HUES6 (cell line): ENCODE measurements at regions not wholly inside any gene's neighbourhood (a gene's known extent, or its start where the extent isn't known, plus 50 kb on each side); places are given as distances from the start of the nearest gene placed in this dataset.

ENCODE experiments used
- H3K27ac ChIP-seq: 2 replicates; pipeline ENCODE4 v1.7.0; 2013; ENCODE audit warnings: low read depth, mild to moderate bottlenecking, low read length, inconsistent platforms
- H3K27me3 ChIP-seq: 2 replicates; pipeline ENCODE4 v1.6.1; 2013; ENCODE audit warnings: low read length; ENCODE audit not compliant: control insufficient read depth, insufficient read depth
- H3K36me3 ChIP-seq: 2 replicates; pipeline ENCODE4 v1.6.1; 2013; ENCODE audit warnings: low read length; ENCODE audit not compliant: control insufficient read depth, insufficient read depth
- H3K4me1 ChIP-seq: 2 replicates; pipeline ENCODE4 v1.6.1; 2013; ENCODE audit warnings: low read length; ENCODE audit not compliant: control insufficient read depth, insufficient read depth
- H3K4me3 ChIP-seq: 2 replicates; pipeline ENCODE4 v1.5.1; 2013; ENCODE audit warnings: low read depth, low read length
- H3K9ac ChIP-seq: one replicate; pipeline ENCODE4 v1.6.1; 2013; ENCODE audit warnings: mild to moderate bottlenecking, low read length
- H3K9me3 ChIP-seq: 2 replicates; pipeline ENCODE4 v1.6.1; 2013; ENCODE audit warnings: low read depth, low read length; ENCODE audit not compliant: control insufficient read depth, insufficient read depth

DNA sequence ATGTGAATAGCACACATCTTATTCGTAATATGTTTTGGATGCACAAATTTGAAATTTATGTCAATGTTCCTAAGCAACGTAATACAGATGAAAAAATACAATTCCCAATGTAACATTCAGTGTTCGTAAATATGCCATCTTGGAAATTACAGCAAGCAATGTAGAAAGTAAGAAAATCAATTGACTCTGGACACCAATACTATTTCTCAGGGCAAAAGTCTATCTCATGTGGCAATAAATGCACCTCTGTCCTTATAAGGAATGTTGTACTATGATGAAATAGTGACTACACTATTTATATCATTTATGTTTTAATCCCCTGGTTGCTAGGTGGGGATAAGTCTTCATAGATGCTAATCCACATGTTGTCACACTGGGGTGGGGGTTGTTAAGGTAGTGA is 251.2 kb downstream of the GXYLT1 start:
- Histone ChIP-seq H3K27ac (no peak overlapping the region), H3K9ac (no peak overlapping the region), H3K9me3 (no peaks in the 10 kb centered on the region), H3K27me3 (no peaks in the 10 kb centered on the region), H3K4me1 (no peaks in the 10 kb centered on the region), H3K4me3 (no peak overlapping the region), H3K36me3 (no peaks in the 10 kb centered on the region)

DNA sequence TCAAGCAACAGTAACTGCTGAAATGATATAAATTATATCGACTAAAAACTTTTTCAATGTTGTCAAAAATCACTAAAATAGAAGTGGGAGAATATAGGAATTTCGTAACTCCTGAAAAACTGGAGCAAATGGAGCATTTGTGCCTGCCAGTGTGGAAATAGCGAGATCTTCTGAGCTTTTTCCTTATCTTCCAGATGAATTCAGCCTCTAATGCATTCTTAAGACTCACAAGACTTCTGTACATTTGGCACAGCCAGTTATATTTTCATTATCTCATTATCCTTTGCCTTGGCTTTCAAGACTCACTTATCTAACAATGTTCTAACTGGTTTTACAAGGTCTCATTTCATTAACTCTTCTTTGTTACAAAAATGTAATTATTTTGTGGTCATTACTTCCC is 252.4 kb downstream of the GXYLT1 start:
- Histone ChIP-seq H3K4me1 (no peaks in the 10 kb centered on the region), H3K27me3 (no peaks in the 10 kb centered on the region), H3K9me3 (no peaks in the 10 kb centered on the region), H3K9ac (no peak overlapping the region), H3K4me3 (no peak overlapping the region), H3K36me3 (no peaks in the 10 kb centered on the region), H3K27ac (no peak overlapping the region)

DNA sequence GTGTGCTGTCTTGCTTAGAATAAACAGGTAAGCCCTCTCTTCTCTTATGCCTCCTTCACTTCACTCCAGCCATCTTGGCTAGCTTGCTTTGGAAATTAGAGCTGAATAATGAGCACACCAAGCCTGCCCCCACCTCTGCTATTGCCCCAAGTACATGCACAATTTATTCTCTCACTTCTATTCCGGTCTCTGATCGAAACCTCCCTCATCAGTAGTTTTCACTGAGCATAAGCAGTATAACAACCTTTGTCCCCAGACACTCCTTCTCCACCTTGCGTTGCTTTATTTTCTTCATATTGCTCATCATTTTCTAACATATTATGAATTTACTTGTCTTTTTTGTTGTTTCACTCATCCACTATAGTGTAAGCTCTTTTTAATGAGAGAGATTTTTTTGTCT is 253.4 kb downstream of the GXYLT1 start:
- Histone ChIP-seq H3K4me1 (no peaks in the 10 kb centered on the region), H3K9me3 (no peaks in the 10 kb centered on the region), H3K27ac (no peak overlapping the region), H3K4me3 (no peak overlapping the region), H3K9ac (no peak overlapping the region), H3K27me3 (no peaks in the 10 kb centered on the region), H3K36me3 (no peaks in the 10 kb centered on the region)

DNA sequence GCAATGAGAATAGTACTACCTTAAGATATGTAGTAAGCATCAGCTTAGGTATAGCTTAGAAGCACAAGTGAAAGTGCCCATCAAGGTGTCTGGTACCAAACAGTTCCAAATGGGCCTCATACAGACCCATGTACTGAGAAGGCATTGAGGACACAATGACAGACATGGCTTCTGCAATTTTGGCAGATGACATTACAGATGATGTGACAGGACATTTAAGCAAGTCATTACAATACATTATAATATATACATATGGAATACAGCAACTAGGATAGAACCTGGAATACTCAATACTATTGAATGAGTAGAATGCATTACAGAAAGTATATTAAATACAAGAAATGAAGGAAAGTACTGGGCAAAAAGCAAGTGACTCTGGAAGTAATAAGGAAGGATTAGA is 256.4 kb downstream of the GXYLT1 start:
- no peak overlapping the region for H3K4me3 ChIP-seq
- no peaks in the 10 kb centered on the region for H3K36me3 ChIP-seq
- no peak overlapping the region for H3K27ac ChIP-seq

DNA sequence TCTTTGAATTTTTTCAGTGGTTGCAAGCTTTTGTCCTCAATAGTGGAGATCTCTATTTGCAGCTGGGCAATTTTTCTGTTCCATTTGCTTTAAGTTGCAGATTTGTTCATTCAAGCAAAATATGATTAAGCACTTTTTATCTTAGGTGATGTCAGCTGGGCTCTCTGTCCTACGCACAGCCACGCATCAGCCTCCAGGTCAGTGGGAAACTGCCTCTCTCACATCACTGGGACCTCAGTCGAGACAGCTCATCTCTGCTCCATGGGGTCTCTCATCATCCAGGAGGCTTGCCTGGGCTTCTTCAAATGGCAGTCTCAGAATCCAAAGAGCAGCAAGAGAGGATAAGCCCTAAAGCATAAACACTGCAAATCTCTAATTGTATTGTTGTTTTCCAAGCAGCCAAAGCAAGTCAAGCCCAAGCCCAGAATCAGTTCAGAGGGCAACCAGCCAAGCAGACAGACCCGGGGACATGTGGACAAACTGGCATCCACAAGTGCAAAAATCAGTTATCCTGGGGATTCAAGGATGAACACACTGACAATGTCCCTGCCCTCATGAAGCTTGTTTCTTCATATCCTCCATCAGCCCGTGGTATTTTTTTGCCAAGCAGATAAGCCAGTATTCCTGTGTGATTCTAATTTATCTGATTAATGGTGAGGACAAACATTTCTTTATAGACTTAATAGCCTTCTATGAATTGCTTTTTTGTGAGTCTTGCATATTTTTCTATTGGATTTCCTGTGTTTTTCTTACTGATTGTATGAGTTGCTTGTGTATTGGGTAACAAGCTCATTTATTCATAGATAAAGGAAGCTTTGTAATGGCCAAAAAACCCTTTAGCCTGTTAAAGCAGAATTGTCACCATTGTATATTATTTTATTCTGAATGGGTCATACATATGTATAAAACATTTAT is 262.5 kb downstream of the GXYLT1 start:
- Histone ChIP-seq H3K4me3 (no peak overlapping the region), H3K36me3 (no peaks in the 10 kb centered on the region), H3K4me1 (no peaks in the 10 kb centered on the region), H3K9me3 (no peaks in the 10 kb centered on the region), H3K9ac (no peak overlapping the region), H3K27ac (no peak overlapping the region), H3K27me3 (no peaks in the 10 kb centered on the region)

More for the DNA sequence above, 256.4 kb downstream of the GXYLT1 start:
- Histone ChIP-seq H3K9me3 (no peaks in the 10 kb centered on the region), H3K9ac (no peak overlapping the region), H3K4me1 (no peaks in the 10 kb centered on the region), H3K27me3 (no peaks in the 10 kb centered on the region)

DNA sequence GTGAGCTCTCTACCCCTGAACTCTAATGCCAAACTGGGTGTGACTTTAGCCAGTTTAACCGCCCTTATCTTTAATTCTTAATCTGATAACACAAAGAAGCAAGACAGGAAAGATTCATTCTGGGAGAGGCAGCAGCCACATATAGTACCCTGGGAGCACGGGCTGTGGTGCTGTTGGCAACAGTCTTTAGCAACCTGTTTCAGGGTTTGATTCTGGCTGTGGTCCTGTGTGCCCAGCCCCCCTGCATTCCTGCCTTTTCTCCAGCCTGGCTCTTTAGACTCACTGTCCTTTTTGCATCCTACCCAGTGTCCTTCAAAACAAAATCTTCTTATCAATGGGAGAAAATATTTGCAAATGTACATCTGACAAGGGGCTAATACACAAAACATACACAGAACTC is 275.2 kb downstream of the GXYLT1 start:
- Histone ChIP-seq H3K9me3 (no peaks in the 10 kb centered on the region), H3K27me3 (no peaks in the 10 kb centered on the region), H3K36me3 (no peaks in the 10 kb centered on the region), H3K4me3 (no peak overlapping the region), H3K27ac (no peak overlapping the region), H3K9ac (no peak overlapping the region), H3K4me1 (no peaks in the 10 kb centered on the region)

DNA sequence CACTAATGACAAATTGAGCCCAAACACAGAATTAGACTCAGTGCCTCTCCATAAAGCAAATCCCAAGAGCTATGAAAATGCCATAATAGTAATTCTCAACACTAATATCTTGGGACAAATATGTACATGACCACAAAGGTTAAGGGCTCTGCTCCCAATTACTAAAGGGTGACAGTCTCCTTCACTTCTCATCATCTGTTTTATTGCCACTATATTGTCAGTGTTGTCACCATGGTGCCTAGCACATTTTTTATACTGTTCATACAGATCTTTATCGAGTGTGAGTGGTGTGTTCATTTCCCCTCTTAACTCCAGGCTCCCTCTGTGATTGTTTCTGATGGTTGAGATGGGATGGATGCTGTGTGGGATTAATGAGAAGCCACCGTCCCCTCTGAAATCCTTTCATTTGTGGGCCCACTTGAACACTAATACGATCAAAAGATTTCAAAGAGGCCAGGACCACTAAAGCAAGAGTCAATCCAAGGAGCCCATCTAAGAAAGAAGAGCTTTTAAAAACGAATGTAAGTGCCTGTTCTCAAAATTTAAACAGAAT is 277.7 kb downstream of the GXYLT1 start:
- Histone ChIP-seq H3K9ac (no peak overlapping the region), H3K36me3 (no peaks in the 10 kb centered on the region), H3K4me1 (no peaks in the 10 kb centered on the region), H3K27me3 (no peaks in the 10 kb centered on the region), H3K9me3 (no peaks in the 10 kb centered on the region), H3K27ac (no peak overlapping the region), H3K4me3 (no peak overlapping the region)

DNA sequence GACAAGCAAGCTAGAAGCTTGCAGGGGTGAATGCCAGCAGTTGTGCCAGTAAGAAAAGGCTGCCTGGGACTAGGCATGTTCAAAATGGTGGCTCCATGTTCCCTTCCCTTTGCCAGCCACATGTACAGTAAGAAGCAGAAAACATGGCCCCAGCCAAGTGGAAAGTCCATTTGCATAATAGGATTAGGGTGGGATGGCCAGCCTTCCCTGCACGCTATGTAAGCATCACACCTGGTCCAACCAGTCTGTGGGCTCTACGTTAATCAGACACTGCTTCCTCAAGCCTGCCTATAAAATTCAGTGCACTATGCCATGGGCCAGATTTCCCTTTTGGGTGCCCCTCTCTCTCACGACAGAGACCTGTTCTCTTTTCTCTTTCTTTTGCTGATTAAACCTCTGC is 288.4 kb downstream of the GXYLT1 start:
- Histone ChIP-seq H3K9ac (no peak overlapping the region), H3K4me1 (no peaks in the 10 kb centered on the region), H3K36me3 (no peaks in the 10 kb centered on the region), H3K27me3 (no peaks in the 10 kb centered on the region), H3K4me3 (no peak overlapping the region), H3K9me3 (peaks cover 3% of the 10 kb centered on the region; the same call in 1 of the 2 replicates), H3K27ac (no peak overlapping the region)

DNA sequence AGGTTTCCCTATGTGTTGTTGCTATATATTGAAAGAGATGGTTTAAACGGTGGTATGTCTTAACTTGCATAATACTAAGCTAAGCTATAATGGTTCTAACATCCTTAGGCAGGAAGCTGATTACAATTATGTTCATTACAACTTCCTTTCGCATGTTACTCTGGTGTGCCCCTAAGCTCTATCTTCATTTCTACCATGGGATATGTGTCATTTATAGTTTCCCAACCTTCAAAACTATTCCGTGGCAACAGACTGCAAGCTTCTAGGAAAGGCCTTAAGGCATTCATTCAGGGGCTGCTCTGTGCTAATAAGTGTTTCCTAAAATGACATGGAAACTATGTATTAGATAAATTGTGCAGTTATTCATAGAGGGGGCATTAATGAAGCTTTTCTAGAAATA is 294.6 kb downstream of the GXYLT1 start:
- Histone ChIP-seq H3K27ac (no peak overlapping the region), H3K9me3 (no peaks in the 10 kb centered on the region)

DNA sequence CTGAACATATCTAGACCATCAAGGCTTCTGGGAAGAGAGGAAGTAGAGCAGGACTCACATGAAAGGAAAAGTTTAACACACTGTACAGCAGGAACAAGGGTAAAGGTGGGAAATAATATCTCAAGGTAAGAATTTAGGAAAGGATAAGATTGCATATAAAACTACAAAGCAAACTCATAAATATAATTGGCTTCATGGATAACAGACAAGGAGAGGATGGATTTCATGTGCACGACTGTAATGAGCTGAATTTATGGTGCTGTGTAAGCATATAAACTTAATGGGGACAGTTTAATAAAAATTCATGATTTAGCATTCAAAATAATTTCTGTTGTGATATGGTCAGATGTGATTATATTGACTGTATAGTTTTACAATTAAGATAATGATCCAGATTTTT is 298.0 kb downstream of the GXYLT1 start:
- Histone ChIP-seq H3K27ac (no peak overlapping the region), H3K4me3 (no peak overlapping the region), H3K9ac (no peak overlapping the region), H3K9me3 (no peaks in the 10 kb centered on the region), H3K36me3 (no peaks in the 10 kb centered on the region), H3K27me3 (no peaks in the 10 kb centered on the region), H3K4me1 (no peaks in the 10 kb centered on the region)

More for the DNA sequence above, 294.6 kb downstream of the GXYLT1 start:
- H3K36me3 ChIP-seq, result no peaks in the 10 kb centered on the region
- H3K4me3 ChIP-seq, result no peak overlapping the region
- H3K4me1 ChIP-seq, result no peaks in the 10 kb centered on the region
- H3K9ac ChIP-seq, result no peak overlapping the region
- H3K27me3 ChIP-seq, result no peaks in the 10 kb centered on the region

DNA sequence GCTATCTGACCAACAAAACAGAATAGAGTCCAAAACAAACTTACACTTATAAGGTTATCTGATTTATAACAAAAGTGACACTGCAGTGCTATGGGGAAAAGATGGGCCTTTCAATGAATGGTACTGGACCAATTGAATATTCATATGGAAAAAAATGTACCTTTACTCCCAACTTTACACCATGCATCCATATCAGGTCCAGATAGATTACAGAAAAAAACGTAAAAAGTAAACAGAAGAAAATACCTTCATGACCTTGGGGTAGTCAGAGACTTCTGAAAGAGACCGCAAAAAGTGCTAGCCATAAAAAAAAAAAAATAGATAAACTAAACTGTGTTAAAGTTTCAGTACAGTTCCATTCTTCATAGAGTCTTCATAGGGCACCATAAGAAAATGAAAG is 308.3 kb downstream of the GXYLT1 start:
- H3K36me3 ChIP-seq, result no peaks in the 10 kb centered on the region
- no peaks in the 10 kb centered on the region for H3K27me3 ChIP-seq
- no peak overlapping the region for H3K27ac ChIP-seq
- no peak overlapping the region for H3K9ac ChIP-seq
- H3K4me1 ChIP-seq, result no peaks in the 10 kb centered on the region
- no peak overlapping the region for H3K4me3 ChIP-seq
- no peaks in the 10 kb centered on the region for H3K9me3 ChIP-seq
